RWPE2 (cell line): ENCODE measurements at regions not wholly inside any gene's neighbourhood (a gene's known extent, or its start where the extent isn't known, plus 50 kb on each side); places are given as distances from the start of the nearest gene placed in this dataset.

ENCODE experiments used
- ATAC-seq: fragments of 200-7000 bp; cut with Tn5 transposase; 3 replicates; pipeline ENCODE4 v1.9.1; 2021; ENCODE audit warnings: low read depth
- DNase-seq: peaks from one replicate; pipeline ENCODE4 v3.0.0-alpha.2; 2020; ENCODE audit warnings: low spot score
- H3K27ac ChIP-seq: fragments of 450-650 bp; 2 replicates; pipeline ENCODE4 v1.5.1; 2017; ENCODE audit warnings: mild to moderate bottlenecking; ENCODE audit not compliant: poor library complexity, severe bottlenecking
- H3K27me3 ChIP-seq: fragments of 250-450 bp; sonication (Bioruptor Pico); 2 replicates; pipeline ENCODE4 v1.5.1; 2021; ENCODE audit warnings: mild to moderate bottlenecking, moderate library complexity; ENCODE audit not compliant: insufficient read depth, poor library complexity, severe bottlenecking
- H3K36me3 ChIP-seq: fragments of 250-450 bp; sonication (Bioruptor Pico); 2 replicates; pipeline ENCODE4 v1.5.1; 2020; ENCODE audit warnings: low read depth, mild to moderate bottlenecking, moderate library complexity
- H3K4me1 ChIP-seq: fragments of 250-450 bp; sonication (Bioruptor Pico); 2 replicates; pipeline ENCODE4 v1.5.1; 2021; ENCODE audit warnings: mild to moderate bottlenecking, moderate library complexity; ENCODE audit not compliant: insufficient read depth, poor library complexity, severe bottlenecking
- H3K4me3 ChIP-seq: fragments of 250-450 bp; sonication (Bioruptor Pico); 2 replicates; pipeline ENCODE4 v1.5.1; 2021; ENCODE audit warnings: mild to moderate bottlenecking, moderate library complexity; ENCODE audit not compliant: severe bottlenecking
- H3K9me3 ChIP-seq: fragments of 250-450 bp; sonication (Bioruptor Pico); 2 replicates; pipeline ENCODE4 v1.5.1; 2021; ENCODE audit warnings: mild to moderate bottlenecking, moderate library complexity; ENCODE audit not compliant: severe bottlenecking
- CTCF ChIP-seq: fragments of 450-650 bp; IDR thresholded peaks from one replicate; pipeline ENCODE4 v1.5.1; 2017; ENCODE audit warnings: mild to moderate bottlenecking, moderate library complexity; ENCODE audit not compliant: poor library complexity, severe bottlenecking

GRCh38 chr6:137951064-137951597 lies 84.1 kb downstream of the TNFAIP3 start:
- Histone ChIP-seq H3K27me3 (no peaks in the 10 kb centered on the region), H3K9me3 (no peaks in the 10 kb centered on the region), H3K4me1 (no peaks in the 10 kb centered on the region), H3K4me3 (no peak overlapping the region), H3K27ac (no peak overlapping the region), H3K36me3 (no peaks in the 10 kb centered on the region)
- ATAC-seq (no peak), DNase-seq (no peak)
- TF ChIP-seq CTCF: no peak

- no peaks in the 10 kb centered on the region for H3K27me3 ChIP-seq
- H3K36me3 ChIP-seq: no peaks in the 10 kb centered on the region
- H3K27ac ChIP-seq: no peak overlapping the region
- no peaks in the 10 kb centered on the region for H3K4me1 ChIP-seq
- H3K4me3 ChIP-seq: no peak overlapping the region
- H3K9me3 ChIP-seq: no peaks in the 10 kb centered on the region
- no peak for TF ChIP-seq CTCF
- DNase-seq: no peak
- ATAC-seq: no peak
Measured at GRCh38 chr6:137952247-137952646, 85.2 kb downstream of the TNFAIP3 start.

- ATAC-seq (no peak), DNase-seq (no peak)
- Histone ChIP-seq H3K27ac (no peak overlapping the region), H3K27me3 (no peaks in the 10 kb centered on the region), H3K4me1 (peaks cover 2% of the 10 kb centered on the region), H3K4me3 (no peak overlapping the region), H3K36me3 (no peaks in the 10 kb centered on the region), H3K9me3 (no peaks in the 10 kb centered on the region)
- no peak for TF ChIP-seq CTCF
Measured at GRCh38 chr6:137953761-137954160, 86.7 kb downstream of the TNFAIP3 start.

- Histone ChIP-seq H3K4me3 (no peak overlapping the region), H3K27ac (no peak overlapping the region), H3K9me3 (no peaks in the 10 kb centered on the region), H3K36me3 (no peaks in the 10 kb centered on the region), H3K4me1 (peaks cover 2% of the 10 kb centered on the region), H3K27me3 (no peaks in the 10 kb centered on the region)
- DNase-seq: no peak
- no peak for ATAC-seq
- no peak for TF ChIP-seq CTCF
Measured at GRCh38 chr6:137954253-137954652, 87.2 kb downstream of the TNFAIP3 start.

GRCh38 chr6:137956098-137956488 lies 89.0 kb downstream of the TNFAIP3 start:
- no peaks in the 10 kb centered on the region for H3K36me3 ChIP-seq
- H3K9me3 ChIP-seq: peaks cover 2% of the 10 kb centered on the region
- ATAC-seq: no peak
- DNase-seq: no peak
- no peaks in the 10 kb centered on the region for H3K27me3 ChIP-seq
- H3K27ac ChIP-seq: no peak overlapping the region
- TF ChIP-seq CTCF: no peak
- peaks cover 2% of the 10 kb centered on the region for H3K4me1 ChIP-seq
- H3K4me3 ChIP-seq: no peak overlapping the region
